Activated CD4-positive, alpha-beta T cell treated with anti-CD3 and anti-CD28 coated beads for 24 hours (primary cell): ENCODE measurements at regions not wholly inside any gene's neighbourhood (a gene's known extent, or its start where the extent isn't known, plus 50 kb on each side); places are given as distances from the start of the nearest gene placed in this dataset.

ENCODE experiments used
- DNase-seq, 2 donors: peaks; one replicate each; pipeline ENCODE4 v3.0.0-alpha.2; 2020; ENCODE audit warnings: low read depth in 2 of 2

GRCh38 chr4:181599134-181599533 is 644.1 kb upstream of the TENM3 start:
- DNase-seq, result no peak

GRCh38 chr4:181601103-181601502 is 642.1 kb upstream of the TENM3 start:
- no peak for DNase-seq

- DNase-seq, result no peak
These were observed 638.7 kb upstream of the TENM3 start for GRCh38 chr4:181604546-181604945.

- DNase-seq, result no peak
These were observed 636.9 kb upstream of the TENM3 start for GRCh38 chr4:181606300-181606699.

GRCh38 chr4:181608181-181608580 is 635.0 kb upstream of the TENM3 start:
- DNase-seq, result no peak

DNA sequence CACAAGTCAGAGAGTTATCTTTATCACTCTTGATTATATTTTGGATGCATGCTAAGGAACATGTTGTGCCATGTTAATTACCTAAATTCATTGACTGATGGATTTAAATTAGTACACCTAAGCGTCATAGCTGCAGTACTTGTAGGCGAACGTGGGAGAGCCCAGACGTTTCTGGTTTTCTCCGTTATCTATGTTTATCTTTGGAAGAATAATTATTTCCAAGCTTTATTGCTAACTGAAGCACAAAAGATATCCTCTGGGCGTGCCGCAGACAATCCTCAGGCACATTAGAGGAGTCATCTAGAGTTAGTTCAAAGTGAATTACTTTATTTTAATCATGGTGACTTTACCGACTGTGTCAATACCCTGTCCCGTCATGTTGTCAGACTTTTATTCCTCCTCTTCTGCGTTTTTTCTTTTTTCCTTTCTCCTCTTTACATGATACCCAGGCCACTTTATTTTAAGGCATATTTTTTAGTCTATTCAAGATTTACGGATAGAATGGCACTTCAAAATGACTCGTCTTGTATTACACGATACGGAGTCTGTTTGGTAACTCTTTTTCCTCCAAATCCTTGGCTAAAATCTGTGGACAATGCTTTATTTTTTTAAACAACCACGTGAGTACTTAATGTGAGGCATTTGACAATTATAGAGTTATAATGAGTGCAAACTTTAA is 632.0 kb upstream of the TENM3 start:
- DNase-seq, result no peak

GRCh38 chr4:181611946-181612600 is 631.1 kb upstream of the TENM3 start:
- no peak for DNase-seq

- no peak for DNase-seq
These were observed 630.0 kb upstream of the TENM3 start for GRCh38 chr4:181613200-181613599.

GRCh38 chr4:181618038-181618618 is 625.1 kb upstream of the TENM3 start:
- DNase-seq, result no peak

DNA sequence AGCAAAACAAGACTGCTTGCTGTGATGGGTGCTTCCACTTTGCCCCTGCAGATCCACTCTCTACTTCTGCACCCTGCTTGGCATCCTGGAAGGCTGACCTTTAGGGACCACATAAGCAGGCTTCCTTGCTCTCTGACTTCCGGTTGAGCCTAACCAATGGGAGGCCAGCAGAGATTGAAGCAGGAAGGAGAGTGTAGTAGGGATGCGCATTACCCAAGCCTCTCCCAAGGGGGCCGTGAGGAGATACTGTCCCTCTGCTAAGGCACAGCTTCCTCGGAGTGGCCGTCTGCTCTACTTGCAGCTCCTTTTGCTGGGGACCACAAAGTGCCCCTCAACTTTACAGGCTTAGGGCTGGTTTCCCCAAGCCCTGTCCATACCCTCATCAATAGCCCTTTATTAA is 624.3 kb upstream of the TENM3 start:
- DNase-seq, result no peak

GRCh38 chr4:181619651-181620050 is 623.6 kb upstream of the TENM3 start:
- DNase-seq, result no peak

- no peak for DNase-seq
These were observed 605.8 kb upstream of the TENM3 start for GRCh38 chr4:181637186-181638105.

GRCh38 chr4:181643466-181643865 is 599.7 kb upstream of the TENM3 start:
- no peak for DNase-seq

DNA sequence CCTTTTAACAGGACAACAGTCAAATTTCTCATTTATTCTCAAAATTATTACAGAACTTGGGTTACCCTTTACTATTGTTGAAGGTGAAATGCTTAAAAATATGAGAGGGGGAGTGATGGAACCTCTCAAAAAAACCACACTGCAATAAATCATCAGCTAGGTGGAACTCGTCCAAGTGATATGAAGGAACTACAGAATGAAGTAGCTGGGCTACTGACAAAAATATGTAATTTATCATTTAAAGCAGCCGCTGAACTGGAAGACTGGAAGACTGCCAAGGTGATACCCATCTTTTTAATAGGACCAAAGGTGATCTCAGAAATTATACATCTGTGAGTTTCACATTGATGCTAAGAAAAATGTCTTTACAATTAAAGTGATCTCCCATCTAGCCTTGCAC is 597.7 kb upstream of the TENM3 start:
- DNase-seq, result no peak

DNA sequence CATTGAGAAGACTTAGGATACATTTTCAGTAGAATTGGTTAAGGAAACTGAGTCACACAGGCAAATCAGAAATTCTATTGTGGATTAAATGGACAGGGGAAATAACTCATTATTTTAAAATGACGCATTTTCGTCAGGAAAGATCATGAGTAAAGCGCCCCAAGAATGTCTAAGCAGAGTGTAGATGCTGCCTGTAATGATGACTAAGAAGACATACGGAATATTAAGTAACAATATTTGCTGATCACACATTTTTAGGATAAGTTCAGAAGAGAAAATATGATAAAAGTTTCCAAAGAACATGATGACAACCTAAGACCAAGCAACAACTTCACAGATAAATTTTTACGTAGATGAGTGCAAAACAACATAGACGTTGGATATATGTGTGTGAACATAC is 596.3 kb upstream of the TENM3 start:
- DNase-seq, result no peak

DNA sequence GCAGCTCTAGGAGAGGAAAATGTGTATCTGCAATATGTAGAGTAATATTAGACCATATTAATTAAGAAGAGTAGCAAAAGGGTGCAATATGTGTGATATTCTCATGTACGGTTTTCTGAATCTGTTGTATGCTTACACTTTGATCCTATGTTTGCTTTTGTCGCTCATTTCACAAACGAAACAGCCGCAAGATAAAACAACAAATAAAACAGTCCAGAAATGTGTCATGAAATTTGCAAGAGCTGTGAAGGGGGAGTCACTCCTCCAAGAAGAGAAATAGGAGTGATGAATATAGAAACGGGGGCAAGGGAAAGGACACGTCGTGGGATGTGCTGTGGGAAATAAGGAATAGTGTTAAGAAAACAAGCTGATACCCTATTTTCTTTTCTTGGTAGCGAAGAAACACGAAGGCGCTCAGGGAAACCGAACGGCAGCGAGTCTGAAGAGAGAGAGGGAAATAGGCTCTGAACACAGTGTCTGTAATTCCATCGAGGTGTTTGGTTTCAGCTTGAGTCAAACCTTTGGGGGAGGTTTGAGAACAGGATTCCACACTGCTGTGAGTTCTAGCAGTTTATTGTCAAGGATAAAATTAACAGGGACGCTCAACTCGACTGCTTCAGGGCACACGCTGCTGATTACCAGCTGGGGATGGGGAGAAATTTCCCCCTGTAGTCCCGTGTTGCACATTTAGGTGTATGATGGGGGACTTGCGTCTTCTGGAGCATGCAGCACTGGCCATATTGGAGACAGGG is 595.6 kb upstream of the TENM3 start:
- DNase-seq, result no peak

GRCh38 chr4:181650033-181650825 is 593.0 kb upstream of the TENM3 start:
- no peak for DNase-seq

- no peak for DNase-seq
These were observed 586.5 kb upstream of the TENM3 start for GRCh38 chr4:181656748-181657147.

DNA sequence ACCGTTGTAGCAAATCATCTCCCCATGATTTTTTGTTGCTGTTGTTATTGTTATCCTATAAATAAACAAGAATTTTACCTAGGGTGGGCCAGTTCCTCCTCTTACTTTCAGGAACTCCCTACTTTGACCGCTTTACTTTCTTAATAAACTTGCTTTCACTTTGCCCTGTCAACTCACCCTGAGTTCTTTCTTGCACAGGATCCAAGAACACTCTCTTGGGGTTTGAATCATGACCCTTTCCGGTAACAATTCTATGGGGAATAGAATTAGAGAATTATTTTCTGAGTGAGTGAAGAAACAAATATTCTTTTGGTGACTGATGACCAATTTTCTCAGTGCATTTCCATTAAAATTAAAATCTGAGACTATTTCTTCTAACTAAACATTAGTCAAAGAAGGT is 584.0 kb upstream of the TENM3 start:
- DNase-seq, result no peak

GRCh38 chr4:181659876-181660275 is 583.3 kb upstream of the TENM3 start:
- DNase-seq, result no peak

GRCh38 chr4:181661090-181661489 is 582.1 kb upstream of the TENM3 start:
- no peak for DNase-seq
